ENCODE measurements at regions not wholly inside any gene's neighbourhood (a gene's known extent, or its start where the extent isn't known, plus 50 kb on each side); places are given as distances from the start of the nearest gene placed in this dataset.
A peak's percentile ranks its signal among the peaks of the same experiment; 100 is the strongest.

DNA sequence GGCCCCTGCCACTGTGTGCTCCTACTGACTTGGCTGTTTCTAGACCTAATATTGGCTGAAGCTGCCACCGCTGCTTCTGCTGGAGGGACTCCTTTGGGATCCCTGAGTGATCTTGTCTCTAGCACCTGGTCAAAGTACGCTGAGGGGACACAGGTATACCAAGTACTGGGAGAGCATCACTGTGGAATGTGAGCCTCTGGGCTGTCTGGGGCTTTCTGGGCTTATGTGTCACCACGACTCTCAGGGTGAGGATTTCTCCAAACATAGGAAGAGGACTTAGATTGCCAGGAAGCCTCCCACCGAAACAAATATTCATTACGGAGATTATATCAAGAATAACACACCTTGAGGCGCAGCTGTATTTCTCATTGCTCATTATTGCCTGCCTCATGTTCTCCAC is 435.8 kb downstream of the HS3ST3B1 start:
- H3K27ac Mint-ChIP-seq: peak overlapping the region; percentile 91
- TF ChIP-seq, protein P1, sequence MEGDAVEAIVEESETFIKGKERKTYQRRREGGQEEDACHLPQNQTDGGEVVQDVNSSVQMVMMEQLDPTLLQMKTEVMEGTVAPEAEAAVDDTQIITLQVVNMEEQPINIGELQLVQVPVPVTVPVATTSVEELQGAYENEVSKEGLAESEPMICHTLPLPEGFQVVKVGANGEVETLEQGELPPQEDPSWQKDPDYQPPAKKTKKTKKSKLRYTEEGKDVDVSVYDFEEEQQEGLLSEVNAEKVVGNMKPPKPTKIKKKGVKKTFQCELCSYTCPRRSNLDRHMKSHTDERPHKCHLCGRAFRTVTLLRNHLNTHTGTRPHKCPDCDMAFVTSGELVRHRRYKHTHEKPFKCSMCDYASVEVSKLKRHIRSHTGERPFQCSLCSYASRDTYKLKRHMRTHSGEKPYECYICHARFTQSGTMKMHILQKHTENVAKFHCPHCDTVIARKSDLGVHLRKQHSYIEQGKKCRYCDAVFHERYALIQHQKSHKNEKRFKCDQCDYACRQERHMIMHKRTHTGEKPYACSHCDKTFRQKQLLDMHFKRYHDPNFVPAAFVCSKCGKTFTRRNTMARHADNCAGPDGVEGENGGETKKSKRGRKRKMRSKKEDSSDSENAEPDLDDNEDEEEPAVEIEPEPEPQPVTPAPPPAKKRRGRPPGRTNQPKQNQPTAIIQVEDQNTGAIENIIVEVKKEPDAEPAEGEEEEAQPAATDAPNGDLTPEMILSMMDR (conservative IDR thresholded peaks at IDR 0.05): no peak
- H3K27me3 Mint-ChIP-seq: no peaks in the 10 kb centered on the region

DNA sequence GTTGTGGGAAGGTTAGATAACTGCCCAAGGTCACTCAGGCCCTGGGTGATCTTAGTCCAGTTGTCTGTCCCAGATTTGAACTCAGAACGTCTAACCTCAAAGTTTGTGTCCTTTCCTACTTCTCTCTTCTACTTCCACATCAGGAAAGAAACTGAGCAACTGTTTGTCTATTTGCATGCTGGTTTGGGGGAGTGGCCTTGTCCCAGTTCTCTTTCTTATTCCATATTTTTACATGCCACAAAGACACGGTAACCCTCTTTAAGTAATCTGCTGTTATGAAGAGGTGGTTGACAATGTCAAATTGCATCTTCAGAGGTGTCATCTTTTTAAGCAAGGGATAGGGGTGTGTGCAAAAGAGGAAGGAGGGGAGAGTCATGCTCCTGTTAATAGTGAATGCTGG is 432.5 kb downstream of the HS3ST3B1 start:
- Mint-ChIP-seq H3K27ac (no peak overlapping the region), H3K27me3 (no peaks in the 10 kb centered on the region), H3K9me3 (no peaks in the 10 kb centered on the region), H3K36me3 (no peaks in the 10 kb centered on the region), H3K4me1 (ENCODE audit: unreplicated experiment) (peaks cover 14% of the 10 kb centered on the region), H3K4me3 (no peak overlapping the region)
- no peak for DNase-seq (ENCODE audit: extremely low spot score, unreplicated experiment)
- TF ChIP-seq, protein P1 (conservative IDR thresholded peaks at IDR 0.05): no peak

More for the DNA sequence above, 435.8 kb downstream of the HS3ST3B1 start:
- Mint-ChIP-seq H3K4me1 (ENCODE audit: unreplicated experiment) (peaks cover 24% of the 10 kb centered on the region), H3K4me3 (no peak overlapping the region), H3K36me3 (no peaks in the 10 kb centered on the region), H3K9me3 (no peaks in the 10 kb centered on the region)
- DNase-seq (ENCODE audit: extremely low spot score, unreplicated experiment): no peak

DNA sequence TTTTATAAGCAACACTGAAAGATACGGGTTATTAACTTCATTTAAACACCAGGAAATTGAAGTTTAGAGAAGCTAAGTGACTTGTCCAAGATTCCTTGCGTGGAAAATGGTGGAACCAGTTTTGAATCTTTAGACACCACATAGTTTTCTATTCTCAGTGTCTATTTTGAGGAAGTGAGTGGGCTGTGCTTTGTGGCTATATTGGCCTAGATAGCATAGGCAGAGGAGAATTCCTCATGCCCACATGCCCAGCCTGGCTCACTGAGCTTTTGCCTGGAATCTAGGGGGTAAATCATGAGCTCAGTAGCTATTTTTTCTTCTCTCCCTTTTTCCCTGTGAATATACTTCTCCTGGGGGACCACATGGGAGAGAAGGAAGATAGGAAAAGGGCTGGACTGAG is 431.3 kb downstream of the HS3ST3B1 start:
- Mint-ChIP-seq H3K4me3 (no peak overlapping the region), H3K9me3 (no peaks in the 10 kb centered on the region), H3K36me3 (no peaks in the 10 kb centered on the region), H3K27ac (no peak overlapping the region), H3K27me3 (no peaks in the 10 kb centered on the region), H3K4me1 (ENCODE audit: unreplicated experiment) (peaks cover 8% of the 10 kb centered on the region)
- TF ChIP-seq, protein P1 (conservative IDR thresholded peaks at IDR 0.05): no peak
- no peak for DNase-seq (ENCODE audit: extremely low spot score, unreplicated experiment)

DNA sequence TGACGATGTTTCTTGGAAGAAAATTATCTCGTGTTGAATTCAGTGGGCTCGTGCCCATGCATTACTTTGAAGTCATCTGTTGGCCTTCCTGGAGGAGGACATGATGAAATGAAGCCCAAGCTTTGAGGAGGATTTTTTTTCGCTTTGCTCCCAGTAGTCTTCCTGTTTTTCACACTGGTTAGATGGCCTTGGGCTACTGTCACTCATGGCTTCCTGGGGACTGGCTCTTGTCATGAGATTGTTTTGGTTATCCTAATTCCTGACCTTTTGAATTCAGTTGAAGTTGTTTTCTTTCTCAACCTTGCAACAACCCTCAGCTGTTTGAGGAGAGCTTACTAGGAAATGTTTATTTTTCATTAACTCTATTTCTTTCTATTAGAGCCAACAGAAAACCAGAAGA is 430.7 kb downstream of the HS3ST3B1 start:
- H3K27me3 Mint-ChIP-seq: no peaks in the 10 kb centered on the region
- H3K27ac Mint-ChIP-seq: no peak overlapping the region
- no peak for DNase-seq (ENCODE audit: extremely low spot score, unreplicated experiment)

DNA sequence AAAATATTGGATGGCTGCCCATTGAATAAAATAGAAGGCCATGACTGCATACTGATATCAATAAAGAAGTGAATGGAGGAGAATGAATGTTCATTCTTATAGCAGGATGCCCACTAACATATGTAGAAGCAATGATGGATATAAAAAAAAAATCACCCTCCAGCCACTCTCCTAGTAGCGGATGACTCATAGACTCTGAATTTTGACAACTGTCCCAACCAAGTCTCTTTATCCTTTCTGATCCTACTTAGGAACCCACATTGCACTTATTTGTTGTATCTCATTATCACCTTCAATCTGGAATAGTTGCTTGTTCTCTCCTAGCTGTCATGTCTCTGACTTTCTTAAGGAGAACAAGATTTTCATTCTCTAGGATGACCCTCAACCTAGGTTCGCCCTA is 429.9 kb downstream of the HS3ST3B1 start:
- Mint-ChIP-seq H3K4me1 (ENCODE audit: unreplicated experiment) (peaks cover 8% of the 10 kb centered on the region), H3K4me3 (no peak overlapping the region), H3K27ac (no peak overlapping the region), H3K9me3 (no peaks in the 10 kb centered on the region), H3K27me3 (no peaks in the 10 kb centered on the region), H3K36me3 (no peaks in the 10 kb centered on the region)
- no peak for DNase-seq (ENCODE audit: extremely low spot score, unreplicated experiment)
- TF ChIP-seq, protein P1 (conservative IDR thresholded peaks at IDR 0.05): no peak

More for the DNA sequence above, 430.7 kb downstream of the HS3ST3B1 start:
- TF ChIP-seq, protein P1 (conservative IDR thresholded peaks at IDR 0.05): no peak
- Mint-ChIP-seq H3K36me3 (no peaks in the 10 kb centered on the region), H3K4me3 (no peak overlapping the region), H3K4me1 (ENCODE audit: unreplicated experiment) (peaks cover 8% of the 10 kb centered on the region), H3K9me3 (no peaks in the 10 kb centered on the region)

DNA sequence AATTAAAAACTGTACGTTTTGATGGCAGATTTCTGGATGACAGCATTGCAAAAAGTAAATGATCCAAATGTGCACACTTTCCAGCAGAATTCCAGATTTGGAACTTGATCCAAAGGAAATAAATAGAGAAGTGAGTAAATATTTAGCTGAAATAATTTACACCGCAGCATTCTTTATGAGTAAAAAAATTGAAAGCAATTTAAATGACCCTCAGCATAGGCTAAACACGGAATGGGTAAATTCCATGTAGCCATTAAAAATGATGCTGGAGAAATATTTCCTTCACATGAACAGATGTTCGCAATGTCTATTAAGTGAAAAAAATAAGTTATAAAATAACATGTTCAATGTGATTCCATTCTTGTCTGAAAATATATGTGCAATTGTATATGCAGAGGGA is 424.8 kb downstream of the HS3ST3B1 start:
- Mint-ChIP-seq H3K36me3 (no peaks in the 10 kb centered on the region), H3K4me1 (ENCODE audit: unreplicated experiment) (no peaks in the 10 kb centered on the region), H3K9me3 (no peaks in the 10 kb centered on the region), H3K4me3 (no peak overlapping the region), H3K27me3 (no peaks in the 10 kb centered on the region), H3K27ac (no peak overlapping the region)
- no peak for DNase-seq (ENCODE audit: extremely low spot score, unreplicated experiment)
- TF ChIP-seq, protein P1 (conservative IDR thresholded peaks at IDR 0.05): no peak

Data from type B pancreatic cell (in vitro differentiated cells).